ENCODE measurements at regions not wholly inside any gene's neighbourhood (a gene's known extent, or its start where the extent isn't known, plus 50 kb on each side); places are given as distances from the start of the nearest gene placed in this dataset.

GRCh38 chr13:31963631-31964030 is 67.9 kb upstream of the FRY start:
- ChIA-PET POLR2A (no interaction called here), CTCF (no interaction called here)
- no CpG with 5 or more reads among the region's 1 CpG for WGBS (ENCODE audit: insufficient coverage)

DNA sequence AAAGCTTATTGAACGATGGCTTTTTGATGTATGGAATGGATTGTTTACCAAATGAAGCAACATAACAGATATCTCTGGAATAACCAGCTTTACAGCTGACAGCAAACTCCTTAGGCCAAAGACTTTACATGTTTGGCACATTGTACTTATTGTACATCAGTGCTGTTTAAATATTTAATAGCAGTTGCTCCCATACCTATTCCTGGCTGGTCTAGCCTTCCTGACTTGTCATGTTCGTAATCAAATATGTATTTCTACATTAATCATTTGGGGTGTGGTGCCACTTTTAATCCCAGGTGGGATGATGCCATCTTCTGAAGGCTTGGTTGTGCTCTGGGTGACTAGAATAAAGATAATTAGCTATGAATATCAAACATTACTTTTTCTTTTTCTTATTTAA is 67.4 kb upstream of the FRY start:
- peaks cover 0 to 8% (median 0%) of the 10 kb centered on the region in 4 experiments for H3K4me1 ChIP-seq (ENCODE audit: control extremely low read depth in 1 of 4, control insufficient read depth in 4 of 4, insufficient read depth in 4 of 4, low read length in 3 of 4)
- no CpG with 5 or more reads among the region's 2 CpGs for WGBS (ENCODE audit: insufficient coverage)
- H3K36me3 ChIP-seq (ENCODE audit: control insufficient read depth in 4 of 4, insufficient read depth in 4 of 4, low read length in 3 of 4): no peaks in the 10 kb centered on the region
- ChIA-PET CTCF (interaction anchor here (0.7 kb wide), 1 partner anchor 8 kb away, joined by 3 read pairs; no protein-coding TSS in a partner anchor), POLR2A (no interaction called here)
- DNase-seq: no peak
- no peak overlapping the region for H3K27ac ChIP-seq (ENCODE audit: insufficient read depth in 1 of 2, low read depth in 1 of 2, low read length in 2 of 2, poor library complexity in 1 of 2, severe bottlenecking in 2 of 2)
- H3K27me3 ChIP-seq (replicated peaks in 2 of 5; ENCODE audit: control insufficient read depth in 4 of 5, insufficient read depth in 5 of 5, low read length in 4 of 5): no peaks in the 10 kb centered on the region
- H3K4me3 ChIP-seq (ENCODE audit: control insufficient read depth in 1 of 7, extremely low read depth in 1 of 7, insufficient read depth in 4 of 7, low read depth in 2 of 7, low read length in 6 of 7): no peak overlapping the region
- peaks cover 0 to 11% (median 3%) of the 10 kb centered on the region in 5 experiments for H3K9me3 ChIP-seq (ENCODE audit: control extremely low read depth in 1 of 5, control insufficient read depth in 4 of 5, insufficient read depth in 2 of 5, low read depth in 1 of 5, low read length in 4 of 5)

More at GRCh38 chr13:31963631-31964030, 67.9 kb upstream of the FRY start:
- no peak for DNase-seq
- H3K4me1 ChIP-seq (ENCODE audit: control extremely low read depth in 1 of 4, control insufficient read depth in 4 of 4, insufficient read depth in 4 of 4, low read length in 3 of 4): peaks cover 0 to 7% (median 0%) of the 10 kb centered on the region in 4 experiments
- H3K36me3 ChIP-seq (ENCODE audit: control insufficient read depth in 4 of 4, insufficient read depth in 4 of 4, low read length in 3 of 4): no peaks in the 10 kb centered on the region
- no peak overlapping the region for H3K27ac ChIP-seq (ENCODE audit: insufficient read depth in 1 of 2, low read depth in 1 of 2, low read length in 2 of 2, poor library complexity in 1 of 2, severe bottlenecking in 2 of 2)
- H3K27me3 ChIP-seq (replicated peaks in 2 of 5; ENCODE audit: control insufficient read depth in 4 of 5, insufficient read depth in 5 of 5, low read length in 4 of 5): no peaks in the 10 kb centered on the region
- H3K9me3 ChIP-seq (ENCODE audit: control extremely low read depth in 1 of 5, control insufficient read depth in 4 of 5, insufficient read depth in 2 of 5, low read depth in 1 of 5, low read length in 4 of 5): peaks cover 0 to 11% (median 3%) of the 10 kb centered on the region in 5 experiments
- H3K4me3 ChIP-seq (ENCODE audit: control insufficient read depth in 1 of 7, extremely low read depth in 1 of 7, insufficient read depth in 4 of 7, low read depth in 2 of 7, low read length in 6 of 7): no peak overlapping the region

DNA sequence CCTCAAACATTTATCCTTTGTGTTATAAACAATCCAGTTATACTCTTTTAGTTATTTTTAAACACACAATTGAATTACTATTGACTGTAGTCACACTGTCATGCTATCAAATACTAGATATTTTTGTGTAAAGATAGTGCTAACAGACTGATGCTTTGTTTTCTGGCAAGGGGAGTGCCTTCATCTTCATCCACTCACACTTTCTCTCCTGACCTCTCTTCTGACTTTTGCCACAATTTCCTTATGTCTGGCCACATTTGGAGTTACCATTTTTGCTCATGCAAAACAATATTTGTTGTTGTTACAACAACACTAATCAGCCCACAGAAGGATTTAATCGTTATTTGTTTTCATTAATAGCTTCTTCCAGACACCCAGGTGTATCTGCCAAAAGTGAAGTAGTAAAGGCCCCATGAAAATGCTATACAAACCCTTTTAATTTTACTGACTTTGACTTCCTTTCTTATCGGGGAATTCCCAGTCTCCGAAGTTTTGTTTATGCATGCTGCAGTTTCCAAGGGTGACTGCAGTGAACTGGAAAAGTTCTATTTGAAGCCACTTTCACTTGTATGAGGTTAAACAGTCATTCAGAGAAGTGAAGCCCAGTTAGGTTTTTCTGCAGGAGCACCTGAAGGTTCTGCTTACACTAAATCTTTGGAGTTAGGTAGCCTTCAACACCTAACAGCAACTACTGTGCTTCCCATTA is 66.1 kb upstream of the FRY start:
- peak in 2 of 3 donors; percentile 24 to 50 for DNase-seq
- no peak overlapping the region for H3K27ac ChIP-seq (ENCODE audit: insufficient read depth in 1 of 2, low read depth in 1 of 2, low read length in 2 of 2, poor library complexity in 1 of 2, severe bottlenecking in 2 of 2)

GRCh38 chr13:31967155-31967554 is 64.4 kb upstream of the FRY start:
- H3K27ac ChIP-seq (ENCODE audit: insufficient read depth in 1 of 2, low read depth in 1 of 2, low read length in 2 of 2, poor library complexity in 1 of 2, severe bottlenecking in 2 of 2): no peak overlapping the region
- peaks cover 0 to 11% (median 3%) of the 10 kb centered on the region in 5 experiments for H3K9me3 ChIP-seq (ENCODE audit: control extremely low read depth in 1 of 5, control insufficient read depth in 4 of 5, insufficient read depth in 2 of 5, low read depth in 1 of 5, low read length in 4 of 5)
- ChIA-PET CTCF (interaction anchor here (0.8 to 1.3 kb wide), 2 partner anchors 8 to 14 kb away, joined by 3 read pairs; no protein-coding TSS in a partner anchor), POLR2A (no interaction called here)
- peaks cover 0 to 8% (median 0%) of the 10 kb centered on the region in 4 experiments for H3K4me1 ChIP-seq (ENCODE audit: control extremely low read depth in 1 of 4, control insufficient read depth in 4 of 4, insufficient read depth in 4 of 4, low read length in 3 of 4)
- H3K4me3 ChIP-seq (ENCODE audit: control insufficient read depth in 1 of 7, extremely low read depth in 1 of 7, insufficient read depth in 4 of 7, low read depth in 2 of 7, low read length in 6 of 7): no peak overlapping the region
- no peaks in the 10 kb centered on the region for H3K27me3 ChIP-seq (replicated peaks in 2 of 5; ENCODE audit: control insufficient read depth in 4 of 5, insufficient read depth in 5 of 5, low read length in 4 of 5)
- DNase-seq: no peak
- no CpG with 5 or more reads among the region's 1 CpG for WGBS (ENCODE audit: insufficient coverage)
- H3K36me3 ChIP-seq (ENCODE audit: control insufficient read depth in 4 of 4, insufficient read depth in 4 of 4, low read length in 3 of 4): no peaks in the 10 kb centered on the region

More for the DNA sequence above, 66.1 kb upstream of the FRY start:
- 90% methylated on average over 3 of the region's 3 CpGs for WGBS (ENCODE audit: insufficient coverage)
- ChIA-PET POLR2A (no interaction called here), CTCF (no interaction called here)
- H3K27me3 ChIP-seq (replicated peaks in 2 of 5; ENCODE audit: control insufficient read depth in 4 of 5, insufficient read depth in 5 of 5, low read length in 4 of 5): no peaks in the 10 kb centered on the region
- no peaks in the 10 kb centered on the region for H3K36me3 ChIP-seq (ENCODE audit: control insufficient read depth in 4 of 4, insufficient read depth in 4 of 4, low read length in 3 of 4)
- H3K9me3 ChIP-seq (ENCODE audit: control extremely low read depth in 1 of 5, control insufficient read depth in 4 of 5, insufficient read depth in 2 of 5, low read depth in 1 of 5, low read length in 4 of 5): peaks cover 0 to 11% (median 3%) of the 10 kb centered on the region in 5 experiments
- H3K4me3 ChIP-seq (ENCODE audit: control insufficient read depth in 1 of 7, extremely low read depth in 1 of 7, insufficient read depth in 4 of 7, low read depth in 2 of 7, low read length in 6 of 7): no peak overlapping the region
- peaks cover 0 to 8% (median 0%) of the 10 kb centered on the region in 4 experiments for H3K4me1 ChIP-seq (ENCODE audit: control extremely low read depth in 1 of 4, control insufficient read depth in 4 of 4, insufficient read depth in 4 of 4, low read length in 3 of 4)

DNA sequence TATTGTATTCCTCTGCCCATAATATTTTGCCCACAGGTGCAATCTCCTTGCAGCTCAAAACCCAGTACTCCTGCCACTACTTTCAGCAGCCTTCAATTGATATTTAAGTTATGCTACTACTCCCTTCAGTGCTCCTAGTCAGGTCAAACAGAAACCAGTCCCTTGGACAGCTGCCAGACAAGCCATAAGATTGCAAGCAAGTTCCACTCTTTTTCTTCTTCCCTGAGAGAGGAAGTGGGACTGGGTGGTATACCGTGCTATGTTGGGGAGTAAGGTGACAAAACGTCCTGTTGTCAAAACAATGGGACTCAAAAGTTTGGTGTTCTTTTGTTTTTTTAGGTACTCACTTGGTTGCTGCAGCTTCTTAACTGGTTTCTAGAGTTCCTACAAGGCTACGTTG is 63.1 kb upstream of the FRY start:
- Histone ChIP-seq H3K4me1 (ENCODE audit: control extremely low read depth in 1 of 4, control insufficient read depth in 4 of 4, insufficient read depth in 4 of 4, low read length in 3 of 4) (peaks cover 0 to 8% (median 0%) of the 10 kb centered on the region in 4 experiments), H3K27me3 (replicated peaks in 2 of 5; ENCODE audit: control insufficient read depth in 4 of 5, insufficient read depth in 5 of 5, low read length in 4 of 5) (no peaks in the 10 kb centered on the region), H3K27ac (ENCODE audit: insufficient read depth in 1 of 2, low read depth in 1 of 2, low read length in 2 of 2, poor library complexity in 1 of 2, severe bottlenecking in 2 of 2) (no peak overlapping the region), H3K9me3 (ENCODE audit: control extremely low read depth in 1 of 5, control insufficient read depth in 4 of 5, insufficient read depth in 2 of 5, low read depth in 1 of 5, low read length in 4 of 5) (peaks cover 0 to 11% (median 3%) of the 10 kb centered on the region in 5 experiments), H3K4me3 (ENCODE audit: control insufficient read depth in 1 of 7, extremely low read depth in 1 of 7, insufficient read depth in 4 of 7, low read depth in 2 of 7, low read length in 6 of 7) (no peak overlapping the region), H3K36me3 (ENCODE audit: control insufficient read depth in 4 of 4, insufficient read depth in 4 of 4, low read length in 3 of 4) (no peaks in the 10 kb centered on the region)
- CTCF ChIA-PET: no interaction called here
- DNase-seq: no peak
- POLR2A ChIA-PET: no interaction called here
- 100% methylated on average over 1 of the region's 3 CpGs for WGBS (ENCODE audit: insufficient coverage)

DNA sequence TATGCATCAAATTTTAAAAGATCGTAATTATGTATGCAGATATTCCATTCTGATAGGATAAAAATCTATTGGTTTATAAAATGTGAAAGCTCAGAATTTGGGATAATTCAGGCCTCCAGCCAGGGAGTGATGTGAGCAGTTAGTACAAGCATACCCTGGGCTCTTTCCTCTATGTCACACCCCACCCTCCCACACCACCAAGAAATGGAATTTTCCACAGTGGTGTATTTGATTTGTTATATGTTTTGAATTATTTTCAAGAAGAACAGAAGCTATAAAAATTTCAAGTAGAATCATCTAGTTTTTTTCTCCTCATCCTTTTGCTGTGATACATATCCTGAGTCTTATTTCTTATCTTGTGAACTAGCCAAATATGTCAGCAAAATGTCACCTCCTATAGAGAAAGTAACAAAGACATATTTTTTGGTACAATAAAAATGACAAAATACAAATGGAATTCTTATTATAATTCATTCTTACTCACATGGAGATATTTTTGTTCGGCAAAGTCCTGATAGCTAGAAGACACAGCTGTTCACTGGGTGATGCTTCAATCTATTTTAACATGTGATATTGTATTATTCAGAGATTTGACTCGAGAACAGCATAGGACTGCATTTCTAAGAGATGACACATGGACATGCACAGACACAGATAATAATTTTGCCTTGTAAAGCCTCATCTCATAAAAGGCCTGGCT is 61.2 kb upstream of the FRY start:
- H3K27ac ChIP-seq (ENCODE audit: insufficient read depth in 1 of 2, low read depth in 1 of 2, low read length in 2 of 2, poor library complexity in 1 of 2, severe bottlenecking in 2 of 2): no peak overlapping the region

DNA sequence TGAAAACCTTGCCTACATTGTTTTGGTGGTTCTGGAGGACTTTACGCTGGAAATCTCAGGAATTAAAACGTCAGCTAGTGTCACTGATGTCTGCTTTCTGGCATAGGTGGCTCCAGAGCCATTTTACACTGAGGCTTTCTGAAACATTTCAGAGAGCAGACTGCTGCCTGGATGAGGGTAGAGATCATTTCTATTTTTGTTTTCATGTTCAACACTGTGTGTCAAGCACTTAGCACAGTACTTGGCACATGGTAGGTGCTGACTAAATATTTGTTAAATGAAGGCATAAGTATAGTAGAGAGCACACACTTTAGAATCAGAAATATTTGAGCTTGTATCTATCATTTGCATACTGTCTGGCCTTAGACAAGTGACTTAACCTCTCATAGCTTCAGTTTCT is 59.1 kb upstream of the FRY start:
- no peak overlapping the region for H3K4me3 ChIP-seq (ENCODE audit: control insufficient read depth in 1 of 7, extremely low read depth in 1 of 7, insufficient read depth in 4 of 7, low read depth in 2 of 7, low read length in 6 of 7)
- ChIA-PET POLR2A (no interaction called here), CTCF (no interaction called here)
- H3K4me1 ChIP-seq (ENCODE audit: control extremely low read depth in 1 of 4, control insufficient read depth in 4 of 4, insufficient read depth in 4 of 4, low read length in 3 of 4): peaks cover 0 to 8% (median 0%) of the 10 kb centered on the region in 4 experiments
- H3K27me3 ChIP-seq (replicated peaks in 2 of 5; ENCODE audit: control insufficient read depth in 4 of 5, insufficient read depth in 5 of 5, low read length in 4 of 5): no peaks in the 10 kb centered on the region
- peaks cover 0 to 7% (median 0%) of the 10 kb centered on the region in 5 experiments for H3K9me3 ChIP-seq (ENCODE audit: control extremely low read depth in 1 of 5, control insufficient read depth in 4 of 5, insufficient read depth in 2 of 5, low read depth in 1 of 5, low read length in 4 of 5)
- H3K27ac ChIP-seq (ENCODE audit: insufficient read depth in 1 of 2, low read depth in 1 of 2, low read length in 2 of 2, poor library complexity in 1 of 2, severe bottlenecking in 2 of 2): no peak overlapping the region
- DNase-seq: no peak
- no peaks in the 10 kb centered on the region for H3K36me3 ChIP-seq (ENCODE audit: control insufficient read depth in 4 of 4, insufficient read depth in 4 of 4, low read length in 3 of 4)
- WGBS (ENCODE audit: insufficient coverage): 100% methylated on average over 2 of the region's 2 CpGs

More for the DNA sequence above, 61.2 kb upstream of the FRY start:
- no CpG with 5 or more reads among the region's 3 CpGs for WGBS (ENCODE audit: insufficient coverage)
- Histone ChIP-seq H3K4me3 (ENCODE audit: control insufficient read depth in 1 of 7, extremely low read depth in 1 of 7, insufficient read depth in 4 of 7, low read depth in 2 of 7, low read length in 6 of 7) (no peak overlapping the region), H3K9me3 (ENCODE audit: control extremely low read depth in 1 of 5, control insufficient read depth in 4 of 5, insufficient read depth in 2 of 5, low read depth in 1 of 5, low read length in 4 of 5) (peaks cover 0 to 11% (median 3%) of the 10 kb centered on the region in 5 experiments), H3K27me3 (replicated peaks in 2 of 5; ENCODE audit: control insufficient read depth in 4 of 5, insufficient read depth in 5 of 5, low read length in 4 of 5) (no peaks in the 10 kb centered on the region), H3K4me1 (ENCODE audit: control extremely low read depth in 1 of 4, control insufficient read depth in 4 of 4, insufficient read depth in 4 of 4, low read length in 3 of 4) (peaks cover 0 to 8% (median 0%) of the 10 kb centered on the region in 4 experiments), H3K36me3 (ENCODE audit: control insufficient read depth in 4 of 4, insufficient read depth in 4 of 4, low read length in 3 of 4) (no peaks in the 10 kb centered on the region)
- DNase-seq: no peak
- ChIA-PET CTCF (no interaction called here), POLR2A (no interaction called here)

Data from common myeloid progenitor, CD34-positive (primary cell).